CD4-positive, alpha-beta T cell treated with Interleukin-17A for 1 hour (primary cell): ENCODE measurements at regions not wholly inside any gene's neighbourhood (a gene's known extent, or its start where the extent isn't known, plus 50 kb on each side); places are given as distances from the start of the nearest gene placed in this dataset.

Experiments
- DNase-seq: peaks from one replicate; pipeline ENCODE4 v3.0.0-alpha.2; 2020

DNA sequence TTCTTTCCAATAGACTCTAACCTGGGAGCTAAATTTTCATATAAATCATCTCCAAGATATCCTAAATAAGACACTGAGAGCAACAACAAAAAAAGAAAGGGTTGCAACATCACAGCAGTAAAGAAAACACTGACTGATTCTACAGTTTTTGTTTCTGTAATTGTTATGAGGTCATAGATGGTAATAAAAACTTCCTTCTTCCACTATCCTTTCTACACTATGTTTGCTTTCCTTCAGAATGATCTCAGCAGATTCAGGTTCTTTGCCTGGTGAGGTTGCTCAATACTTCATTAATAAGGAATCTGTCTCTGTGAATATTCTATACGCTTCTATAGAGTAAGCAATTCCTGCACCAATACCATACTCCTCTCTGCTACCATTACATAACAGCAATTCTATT is 835.6 kb upstream of the GRAMD2B start:
- no peak for DNase-seq

- no peak for DNase-seq
Measured at GRCh38 chr5:125592856-125593255, 830.4 kb upstream of the GRAMD2B start.

GRCh38 chr5:125595095-125595494 is 828.1 kb upstream of the GRAMD2B start:
- no peak for DNase-seq

GRCh38 chr5:125595845-125596244 is 827.4 kb upstream of the GRAMD2B start:
- DNase-seq, result no peak

DNA sequence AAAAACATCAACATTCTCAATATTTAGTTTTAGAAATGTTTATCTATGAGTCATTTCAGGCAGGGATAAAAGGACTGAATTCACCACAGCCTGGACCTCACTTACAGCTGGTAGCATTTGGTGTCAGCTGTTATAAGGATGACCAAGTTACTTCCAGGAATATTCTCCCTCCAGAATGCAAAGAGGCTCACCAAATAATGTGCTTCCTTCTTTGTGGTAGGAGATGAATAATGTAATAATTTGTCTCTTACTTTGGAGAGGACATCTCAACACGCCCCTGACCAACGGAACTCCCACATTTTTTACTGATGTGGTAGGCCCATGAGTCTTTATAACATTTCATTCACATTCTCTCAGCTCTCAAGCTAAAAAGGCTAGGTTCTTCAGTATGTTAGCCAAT is 825.9 kb upstream of the GRAMD2B start:
- no peak for DNase-seq

DNA sequence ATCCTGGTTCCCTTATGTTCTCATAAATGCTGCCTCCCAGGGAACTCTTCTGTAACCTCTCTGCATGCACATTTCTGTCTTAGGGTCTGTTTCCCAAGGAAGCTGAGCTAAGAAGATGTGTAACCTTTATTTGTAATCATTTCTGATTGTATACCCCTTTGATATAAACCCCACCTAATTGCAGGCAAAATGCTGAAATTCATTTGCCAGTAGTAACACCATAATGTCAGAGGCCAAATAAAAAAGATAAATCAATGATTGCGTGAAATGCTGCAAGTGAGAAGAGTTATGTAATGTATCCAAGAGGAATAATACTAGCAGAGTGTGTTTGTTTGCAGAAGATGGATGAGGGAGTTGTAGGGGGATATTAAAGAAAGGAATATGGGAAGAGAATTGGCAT is 822.6 kb upstream of the GRAMD2B start:
- DNase-seq, result no peak

GRCh38 chr5:125602184-125602583 is 821.0 kb upstream of the GRAMD2B start:
- no peak for DNase-seq

DNA sequence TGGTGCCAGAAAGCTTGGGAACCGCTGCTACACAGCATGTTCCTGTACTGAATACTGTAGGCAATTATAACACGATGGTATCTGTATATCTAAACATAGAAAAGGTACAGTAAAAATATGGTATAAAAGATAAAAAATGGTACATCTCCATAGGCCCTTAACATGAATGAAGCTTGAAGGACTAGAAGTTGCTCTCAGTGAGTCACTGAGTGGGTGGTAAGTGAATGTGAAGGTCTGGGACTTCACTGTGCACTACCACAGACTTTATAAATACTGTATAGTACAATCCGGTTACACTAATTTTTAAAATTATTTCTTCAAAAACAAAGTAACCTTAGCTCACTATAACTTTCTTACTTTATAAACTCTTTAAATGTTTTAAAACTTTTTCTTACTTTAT is 819.9 kb upstream of the GRAMD2B start:
- no peak for DNase-seq

- DNase-seq, result no peak
Measured at GRCh38 chr5:125604104-125604503, 819.1 kb upstream of the GRAMD2B start.

DNA sequence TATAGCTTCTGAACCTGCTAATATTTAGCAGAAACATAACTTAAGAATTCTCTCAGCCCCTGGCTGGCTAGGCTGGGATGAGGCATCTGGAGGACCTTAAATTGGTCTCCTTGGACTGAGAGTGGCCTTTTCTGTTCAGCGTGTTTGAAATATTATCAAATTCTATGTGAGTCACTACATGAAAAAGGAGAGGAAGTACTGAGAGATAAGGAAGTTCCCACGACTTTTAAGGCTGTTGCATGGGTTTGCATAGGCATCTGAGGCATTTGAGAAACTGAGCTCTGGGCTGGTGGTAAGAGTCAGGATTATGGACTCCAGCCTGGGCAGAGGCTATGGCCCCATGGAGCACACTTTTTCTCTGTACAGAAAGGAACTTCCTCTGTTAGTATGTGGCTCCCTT is 816.2 kb upstream of the GRAMD2B start:
- no peak for DNase-seq

- no peak for DNase-seq
Measured at GRCh38 chr5:125609011-125609410, 814.2 kb upstream of the GRAMD2B start.

DNA sequence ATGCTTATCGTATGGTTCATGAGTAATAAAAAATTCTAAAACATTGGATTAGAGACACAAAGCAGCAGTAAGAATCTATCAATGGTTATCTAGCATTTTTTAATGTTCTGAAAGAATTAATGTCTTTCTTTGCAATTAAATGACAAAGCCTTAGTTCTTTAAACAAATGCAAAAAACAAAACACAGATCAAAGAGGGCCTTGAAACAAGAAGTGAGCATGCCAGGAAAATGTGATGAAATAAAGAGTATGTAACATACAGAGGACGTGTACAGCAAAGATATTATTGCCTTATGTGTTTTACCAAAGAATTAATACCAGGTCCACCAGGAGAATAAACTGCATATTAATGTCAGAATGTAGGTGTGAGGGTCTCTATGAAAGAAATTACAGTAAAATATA is 812.3 kb upstream of the GRAMD2B start:
- DNase-seq, result no peak

- DNase-seq, result no peak
Measured at GRCh38 chr5:125611541-125611940, 811.7 kb upstream of the GRAMD2B start.

DNA sequence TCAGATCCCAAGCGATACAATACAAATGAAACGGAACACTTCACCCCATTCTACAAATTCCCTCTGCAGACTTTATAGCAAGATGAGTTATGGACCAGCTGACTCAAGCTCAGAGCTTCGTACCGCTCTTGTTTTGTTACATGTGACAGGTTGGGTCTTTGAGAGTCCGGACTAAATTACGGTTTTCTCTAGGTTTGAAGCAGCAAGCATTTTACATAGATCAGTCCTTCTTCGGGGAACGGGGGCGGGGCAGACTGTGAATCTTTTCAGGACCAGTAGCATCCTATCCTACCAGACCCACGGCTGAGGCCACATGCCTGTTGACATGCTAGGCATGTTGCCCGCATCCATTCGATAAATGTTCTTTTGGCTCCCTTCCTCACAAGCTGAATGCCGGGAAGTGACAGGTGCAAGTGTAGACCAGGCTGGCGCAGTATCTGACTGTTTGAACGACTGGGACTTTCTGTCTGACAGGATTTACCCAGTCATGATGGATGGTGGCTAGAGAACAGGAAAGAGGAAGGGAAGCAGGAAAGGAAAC is 811.0 kb upstream of the GRAMD2B start:
- no peak for DNase-seq

GRCh38 chr5:125612776-125613175 is 810.4 kb upstream of the GRAMD2B start:
- DNase-seq, result no peak

- no peak for DNase-seq
Measured at GRCh38 chr5:125630237-125630636, 793.0 kb upstream of the GRAMD2B start.

DNA sequence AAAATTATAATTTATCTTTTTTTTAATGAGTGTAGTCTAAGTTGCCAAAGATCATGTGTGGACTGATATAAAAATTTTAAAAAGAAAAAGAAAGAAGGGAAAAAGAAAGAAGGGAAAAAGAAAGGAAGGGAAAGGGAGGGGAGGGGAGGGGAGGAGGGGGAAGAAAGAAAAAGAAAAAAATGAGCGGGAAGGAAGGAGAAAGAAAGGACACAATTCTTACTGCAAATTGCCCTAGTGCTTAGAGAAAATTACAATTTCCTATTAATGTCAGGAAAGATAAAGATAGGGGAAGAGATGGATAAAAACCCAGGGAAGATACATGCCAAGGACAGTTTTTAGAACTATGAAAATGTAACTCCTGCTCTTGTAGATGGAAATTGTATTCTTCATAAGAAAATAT is 789.7 kb upstream of the GRAMD2B start:
- DNase-seq, result no peak

- no peak for DNase-seq
Measured at GRCh38 chr5:125634216-125634835, 788.9 kb upstream of the GRAMD2B start.

DNA sequence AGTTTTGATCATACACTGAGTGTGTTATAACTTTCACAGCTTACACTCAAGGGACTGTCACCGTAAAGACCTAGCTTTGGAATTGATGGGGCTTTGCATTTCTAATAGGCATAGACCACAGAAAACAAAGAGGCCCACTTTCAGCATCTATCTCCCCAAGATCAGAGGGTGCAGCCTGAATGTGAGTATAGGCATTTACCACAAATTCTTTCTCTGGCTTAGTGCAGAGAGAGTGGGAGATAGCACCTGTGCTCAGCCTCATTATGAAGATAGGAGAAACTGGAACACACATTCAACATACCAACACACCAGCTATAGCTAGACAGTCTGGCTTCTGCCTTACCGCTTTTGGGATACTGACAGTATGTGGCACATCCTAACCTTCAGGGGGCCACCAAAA is 783.4 kb upstream of the GRAMD2B start:
- no peak for DNase-seq

GRCh38 chr5:125652761-125653160 is 770.4 kb upstream of the GRAMD2B start:
- DNase-seq, result no peak

GRCh38 chr5:125654392-125654791 is 768.8 kb upstream of the GRAMD2B start:
- no peak for DNase-seq

- no peak for DNase-seq
Measured at GRCh38 chr5:125655156-125655555, 768.1 kb upstream of the GRAMD2B start.

GRCh38 chr5:125657936-125658335 is 765.3 kb upstream of the GRAMD2B start:
- no peak for DNase-seq

DNA sequence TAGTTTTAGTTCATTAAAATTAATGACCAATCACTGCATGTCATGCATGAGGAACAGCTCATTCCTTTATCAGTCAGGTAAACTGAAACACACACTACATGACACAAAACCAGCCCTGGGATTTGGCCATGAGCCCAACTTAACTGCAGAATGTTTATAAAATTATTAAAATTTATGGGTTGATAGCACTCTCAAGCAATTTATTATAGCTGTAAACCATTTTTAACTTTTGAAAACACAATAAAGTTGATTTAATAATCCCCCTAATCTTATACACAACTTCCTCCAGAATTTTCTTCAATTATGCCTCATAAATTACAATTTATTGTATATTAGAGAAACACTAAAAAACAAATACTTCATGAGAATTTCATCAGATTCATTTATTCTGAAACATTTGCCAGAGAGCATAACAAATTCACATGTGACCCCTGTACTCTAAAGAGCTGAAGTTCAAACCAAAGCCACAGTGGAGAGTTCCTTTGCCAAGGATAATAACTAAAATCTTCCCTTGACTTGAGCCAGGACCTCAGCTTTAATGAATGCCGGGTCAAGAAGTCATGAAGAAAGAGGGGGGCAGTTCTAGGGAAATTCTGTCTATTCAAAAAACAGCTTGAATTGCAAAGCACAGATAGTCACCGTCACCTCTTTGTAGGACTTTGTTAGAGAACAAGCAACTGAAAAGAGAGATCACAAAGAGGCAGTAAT is 763.7 kb upstream of the GRAMD2B start:
- DNase-seq, result no peak
